Esophagus squamous epithelium (tissue), 5 donors: ENCODE measurements at regions not wholly inside any gene's neighbourhood (a gene's known extent, or its start where the extent isn't known, plus 50 kb on each side); places are given as distances from the start of the nearest gene placed in this dataset.

Experiments
- DNase-seq: peaks from one replicate; lab custom pipeline; 2025; lab: John Stamatoyannopoulos, UW
- H3K27ac ChIP-seq, 4 donors: fragments of 200-600 bp; sonication (generic); one replicate each; pipeline ENCODE4 v1.5.1; 2016 to 2019; ENCODE audit warnings: mild to moderate bottlenecking in 1 of 4
- H3K27me3 ChIP-seq, 4 donors: fragments of 200-600 bp; sonication (generic); 1 replicate in 3 of 4; 2 replicates in 1 of 4; pipeline versions ENCODE4 v1.5.1 to v1.6.0; 2017 to 2021; ENCODE audit warnings: antibody characterized with exemption in 1 of 4
- H3K36me3 ChIP-seq, 3 donors: fragments of 200-600 bp; sonication (generic); one replicate each; pipeline ENCODE4 v1.5.1; 2016 to 2019
- H3K4me1 ChIP-seq, 3 donors: fragments of 200-600 bp; sonication (generic); one replicate each; pipeline ENCODE4 v1.5.1; 2017 to 2019
- H3K4me3 ChIP-seq, 4 donors: fragments of 200-600 bp; sonication (generic); 1 replicate in 3 of 4; 2 replicates in 1 of 4; pipeline ENCODE4 v1.5.1; 2016 to 2019; ENCODE audit warnings: mild to moderate bottlenecking in 2 of 4, moderate library complexity in 1 of 4
- H3K9me3 ChIP-seq, 3 donors: fragments of 200-600 bp; sonication (generic); one replicate each; pipeline ENCODE4 v1.5.1; 2016 to 2019
- POLR2A ChIP-seq, 4 donors: fragments of 450-650 bp; IDR thresholded peaks; one replicate each; pipeline ENCODE4 v1.6.1; 2017; ENCODE audit warnings: antibody characterized with exemption in 4 of 4, mild to moderate bottlenecking in 4 of 4, moderate library complexity in 3 of 4
- WGBS, 2 donors: methylation state at CpG; one replicate each; pipeline ENCODE4 v1.1.5; 2018; 5-methylcytosine and 5-hydroxymethylcytosine counted together
- intact Hi-C: fragments of 100-400 bp; cut with DNase I; formaldehyde crosslinking; loops from one replicate; pipeline ENCODE4 v1.15.0; 2022
- TF ChIP-seq, protein P1 (sequence below), 6 experiments: fragments of 450-650 bp in 4 of 6; fragments of 200-600 bp in 2 of 6; sonication (generic) in 2 of 6; IDR thresholded peaks; one replicate each; pipeline ENCODE4 v1.5.1; 2016 to 2019; ENCODE audit warnings: antibody characterized with exemption in 6 of 6, mild to moderate bottlenecking in 4 of 6, moderate library complexity in 4 of 6
- donor health status: DM: yes; HTN: yes; CAD: no.

DNA sequence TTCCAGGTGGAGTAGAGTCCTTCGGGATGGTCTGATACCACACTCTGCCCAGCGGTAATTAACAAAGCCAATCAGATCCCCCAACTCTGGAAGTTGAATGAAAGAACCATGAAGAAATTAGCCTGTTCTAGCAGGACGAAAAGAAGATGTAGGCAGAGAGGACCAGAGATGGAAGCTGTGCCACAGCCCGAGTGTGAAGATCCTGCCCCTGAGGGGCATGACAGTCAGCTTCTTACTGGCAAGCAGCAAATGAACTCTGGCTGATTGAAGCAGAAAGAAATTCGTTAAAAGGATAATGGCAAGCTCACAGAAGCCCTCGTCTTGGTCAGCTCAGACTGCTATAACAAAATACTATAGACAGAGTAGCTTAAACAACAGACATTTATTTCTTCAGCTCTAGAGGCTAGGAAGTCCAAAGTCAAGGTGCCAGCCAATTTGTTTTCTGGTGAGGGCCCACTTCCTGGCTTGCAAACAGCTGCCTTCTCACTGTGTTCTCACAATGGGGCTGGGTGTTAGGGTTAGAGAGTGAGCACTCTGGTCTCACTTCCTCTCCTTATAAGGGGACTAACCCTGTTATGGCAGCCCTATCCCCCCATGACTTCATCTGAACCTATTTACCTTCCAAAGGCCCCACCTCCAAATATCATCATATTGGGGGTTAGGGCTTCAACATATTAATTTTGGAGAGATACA, 307.1 kb downstream of the VPS13C start:
- Histone ChIP-seq H3K9me3 (no peaks in the 10 kb centered on the region), H3K27me3 (no peaks in the 10 kb centered on the region), H3K27ac (no peak overlapping the region), H3K4me3 (no peak overlapping the region), H3K36me3 (no peaks in the 10 kb centered on the region), H3K4me1 (peaks cover 0 to 39% (median 8%) of the 10 kb centered on the region in 3 donors)
- TF ChIP-seq POLR2A (IDR thresholded peaks at IDR 0.05): no peak
- TF ChIP-seq, protein P1, sequence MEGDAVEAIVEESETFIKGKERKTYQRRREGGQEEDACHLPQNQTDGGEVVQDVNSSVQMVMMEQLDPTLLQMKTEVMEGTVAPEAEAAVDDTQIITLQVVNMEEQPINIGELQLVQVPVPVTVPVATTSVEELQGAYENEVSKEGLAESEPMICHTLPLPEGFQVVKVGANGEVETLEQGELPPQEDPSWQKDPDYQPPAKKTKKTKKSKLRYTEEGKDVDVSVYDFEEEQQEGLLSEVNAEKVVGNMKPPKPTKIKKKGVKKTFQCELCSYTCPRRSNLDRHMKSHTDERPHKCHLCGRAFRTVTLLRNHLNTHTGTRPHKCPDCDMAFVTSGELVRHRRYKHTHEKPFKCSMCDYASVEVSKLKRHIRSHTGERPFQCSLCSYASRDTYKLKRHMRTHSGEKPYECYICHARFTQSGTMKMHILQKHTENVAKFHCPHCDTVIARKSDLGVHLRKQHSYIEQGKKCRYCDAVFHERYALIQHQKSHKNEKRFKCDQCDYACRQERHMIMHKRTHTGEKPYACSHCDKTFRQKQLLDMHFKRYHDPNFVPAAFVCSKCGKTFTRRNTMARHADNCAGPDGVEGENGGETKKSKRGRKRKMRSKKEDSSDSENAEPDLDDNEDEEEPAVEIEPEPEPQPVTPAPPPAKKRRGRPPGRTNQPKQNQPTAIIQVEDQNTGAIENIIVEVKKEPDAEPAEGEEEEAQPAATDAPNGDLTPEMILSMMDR (IDR thresholded peaks at IDR 0.05): no peak
- DNase-seq: no peak
- WGBS, 2 donors: 74 to 90% methylated on average over 3 to 4 of the region's 6 CpGs
- intact Hi-C loops: no loop called here

DNA sequence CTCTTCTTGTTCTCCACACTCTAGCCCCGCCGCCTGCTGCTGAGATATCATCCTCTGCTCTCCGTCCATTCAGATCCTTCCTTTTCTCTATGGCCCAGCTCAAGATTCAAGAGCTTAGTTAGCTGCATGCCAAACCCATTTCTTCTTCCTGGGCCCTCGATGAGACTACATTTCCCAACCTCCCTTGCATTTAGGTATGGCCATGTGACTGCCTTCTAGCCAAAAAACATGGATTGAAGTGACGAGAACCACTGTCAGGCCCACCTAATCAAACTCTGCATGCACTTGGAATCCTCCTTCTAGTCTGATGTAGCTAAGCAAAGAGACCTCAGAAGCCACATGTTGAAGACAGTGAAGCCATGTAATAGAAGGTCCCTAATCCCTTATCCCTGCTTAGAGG, 308.2 kb downstream of the VPS13C start:
- intact Hi-C loops: no loop called here
- H3K27me3 ChIP-seq: no peaks in the 10 kb centered on the region
- TF ChIP-seq, protein P1 (IDR thresholded peaks at IDR 0.05): no peak
- no peak for TF ChIP-seq POLR2A (IDR thresholded peaks at IDR 0.05)
- no peaks in the 10 kb centered on the region for H3K36me3 ChIP-seq
- 67 to 87% methylated on average over 5 of the region's 5 CpGs for WGBS, 2 donors
- DNase-seq: no peak
- H3K4me1 ChIP-seq: peaks cover 0 to 45% (median 8%) of the 10 kb centered on the region in 3 donors
- no peak overlapping the region for H3K4me3 ChIP-seq
- H3K27ac ChIP-seq: no peak overlapping the region
- no peaks in the 10 kb centered on the region for H3K9me3 ChIP-seq

- 40 to 57% methylated on average over 11 to 15 of the region's 15 CpGs for WGBS, 2 donors
- no peak for DNase-seq
- peak overlapping the region in 3 of 4 donors; percentile 62 to 74 (median 70) for H3K27ac ChIP-seq
- peaks cover 0 to 45% (median 8%) of the 10 kb centered on the region in 3 donors for H3K4me1 ChIP-seq
- H3K9me3 ChIP-seq: no peaks in the 10 kb centered on the region
- no peak overlapping the region for H3K4me3 ChIP-seq
- TF ChIP-seq, protein P1 (IDR thresholded peaks at IDR 0.05): peak in 1 of 6 experiments; percentile 5
- no peak for TF ChIP-seq POLR2A (IDR thresholded peaks at IDR 0.05)
- H3K36me3 ChIP-seq: no peaks in the 10 kb centered on the region
- H3K27me3 ChIP-seq: no peaks in the 10 kb centered on the region
- intact Hi-C loops: no loop called here
Measured at GRCh38 chr15:61750271-61751084, 309.8 kb downstream of the VPS13C start.

GRCh38 chr15:61749169-61749568, 311.1 kb downstream of the VPS13C start:
- WGBS, 2 donors: 27 to 53% methylated on average over 7 of the region's 7 CpGs

More at GRCh38 chr15:61749169-61749568, 311.1 kb downstream of the VPS13C start:
- TF ChIP-seq POLR2A (IDR thresholded peaks at IDR 0.05): no peak
- TF ChIP-seq, protein P1 (IDR thresholded peaks at IDR 0.05): no peak
- H3K9me3 ChIP-seq: no peaks in the 10 kb centered on the region
- H3K27me3 ChIP-seq: no peaks in the 10 kb centered on the region
- H3K4me3 ChIP-seq: no peak overlapping the region
- intact Hi-C loops: no loop called here
- H3K4me1 ChIP-seq: peaks cover 0 to 45% (median 8%) of the 10 kb centered on the region in 3 donors
- peak overlapping the region in 2 of 4 donors; percentile 70 to 74 for H3K27ac ChIP-seq
- DNase-seq: no peak
- no peaks in the 10 kb centered on the region for H3K36me3 ChIP-seq
